IPS-20b (cell line): ENCODE measurements at regions not wholly inside any gene's neighbourhood (a gene's known extent, or its start where the extent isn't known, plus 50 kb on each side); places are given as distances from the start of the nearest gene placed in this dataset.
"Not testable (repeated sequence)": the region's sequence is repeated elsewhere in the genome, so short reads cannot be mapped to it uniquely, and the experiment has no call there.

ENCODE experiments used
- H3K27ac ChIP-seq: one replicate; pipeline ENCODE4 v1.5.1; 2013; ENCODE audit warnings: low read length
- H3K27me3 ChIP-seq: 2 replicates; pipeline ENCODE4 v1.6.1; 2013; ENCODE audit warnings: mild to moderate bottlenecking, low read length, inconsistent platforms; ENCODE audit not compliant: insufficient read depth
- H3K36me3 ChIP-seq: 2 replicates; pipeline ENCODE4 v1.6.1; 2013; ENCODE audit warnings: low read depth, mild to moderate bottlenecking, inconsistent platforms, low read length, moderate library complexity; ENCODE audit not compliant: insufficient read depth
- H3K4me1 ChIP-seq: 2 replicates; pipeline ENCODE4 v1.6.1; 2013; ENCODE audit warnings: mild to moderate bottlenecking, control low read depth, inconsistent platforms, low read length, moderate library complexity; ENCODE audit not compliant: insufficient read depth
- H3K4me3 ChIP-seq: 2 replicates; pipeline ENCODE4 v1.5.1; 2013; ENCODE audit warnings: mild to moderate bottlenecking, low read length, inconsistent platforms
- H3K9ac ChIP-seq: 2 replicates; pipeline ENCODE4 v1.6.1; 2013; ENCODE audit warnings: low read depth, mild to moderate bottlenecking, inconsistent platforms, low read length, moderate library complexity
- H3K9me3 ChIP-seq: 2 replicates; pipeline ENCODE4 v1.6.1; 2013; ENCODE audit warnings: mild to moderate bottlenecking, low read depth, low read length, inconsistent platforms; ENCODE audit not compliant: insufficient read depth

DNA sequence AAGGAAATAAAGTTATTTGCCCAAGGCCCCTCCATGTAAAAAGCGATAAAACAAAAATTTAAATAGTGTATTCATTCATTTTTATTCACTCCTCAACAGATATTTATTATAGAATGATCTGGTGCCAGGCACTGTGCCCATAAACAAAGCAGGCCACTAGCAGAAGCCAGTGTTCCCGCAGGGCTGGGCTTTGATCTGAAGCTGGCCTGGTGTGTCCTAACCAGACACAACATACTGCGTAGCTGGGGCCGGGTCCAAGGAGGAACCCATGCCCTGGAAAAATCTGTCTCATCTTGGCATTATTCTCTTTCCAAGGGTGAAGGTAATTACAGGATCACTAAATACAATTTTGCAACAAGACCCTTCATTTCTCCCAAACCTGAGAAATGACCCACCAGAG is 537.4 kb upstream of the CDH5 start:
- Histone ChIP-seq H3K27ac (no peak overlapping the region), H3K36me3 (no peaks in the 10 kb centered on the region), H3K4me1 (peaks cover 8% of the 10 kb centered on the region; the same call in 1 of the 2 replicates), H3K9me3 (no peaks in the 10 kb centered on the region), H3K27me3 (no peaks in the 10 kb centered on the region), H3K4me3 (no peak overlapping the region), H3K9ac (no peak overlapping the region)

DNA sequence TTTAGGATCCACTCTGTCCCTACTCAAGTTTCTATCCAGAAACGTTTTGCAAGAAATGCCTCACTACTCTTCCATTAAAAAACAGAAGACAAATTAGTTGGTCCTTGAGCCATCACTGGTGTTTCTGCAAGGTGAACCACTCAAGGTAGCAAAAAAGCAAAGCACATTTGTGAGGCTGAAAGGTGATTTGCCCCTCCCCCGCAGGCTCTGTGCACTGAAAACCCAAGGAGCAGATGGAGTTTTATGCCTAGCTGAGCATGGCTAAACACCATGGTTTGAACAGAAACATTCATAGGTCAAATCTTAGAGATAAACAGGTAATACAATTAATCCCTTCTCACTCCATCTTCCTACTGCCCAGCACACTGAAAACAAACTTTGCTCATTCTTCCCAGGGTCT is 538.2 kb upstream of the CDH5 start:
- Histone ChIP-seq H3K36me3 (no peaks in the 10 kb centered on the region), H3K27me3 (no peaks in the 10 kb centered on the region), H3K9me3 (no peaks in the 10 kb centered on the region), H3K27ac (no peak overlapping the region), H3K4me3 (no peak overlapping the region), H3K4me1 (peaks cover 8% of the 10 kb centered on the region; the same call in 1 of the 2 replicates), H3K9ac (no peak overlapping the region)

DNA sequence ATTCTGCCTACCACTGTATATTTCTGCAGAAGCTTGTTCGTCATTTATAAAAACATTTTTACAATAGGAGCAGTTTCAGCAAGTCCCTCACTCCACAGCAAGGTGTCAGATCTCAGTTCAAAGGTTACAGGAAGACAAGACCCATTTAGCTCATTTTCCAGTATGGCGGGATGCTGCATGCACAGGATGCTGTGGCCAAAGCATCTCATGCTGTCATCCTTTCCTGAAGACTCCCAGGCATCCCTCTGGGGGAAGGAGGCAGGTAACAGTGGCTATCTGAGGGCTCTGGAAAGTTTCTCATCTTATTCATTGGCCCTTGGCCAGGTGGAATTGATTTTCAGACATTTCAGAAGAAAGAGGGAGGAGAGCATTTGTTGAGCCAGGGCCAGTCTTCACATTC is 539.3 kb upstream of the CDH5 start:
- Histone ChIP-seq H3K4me3 (no peak overlapping the region), H3K9ac (no peak overlapping the region), H3K4me1 (peaks cover 8% of the 10 kb centered on the region; the same call in 1 of the 2 replicates), H3K27me3 (no peaks in the 10 kb centered on the region), H3K36me3 (no peaks in the 10 kb centered on the region), H3K27ac (no peak overlapping the region), H3K9me3 (no peaks in the 10 kb centered on the region)

DNA sequence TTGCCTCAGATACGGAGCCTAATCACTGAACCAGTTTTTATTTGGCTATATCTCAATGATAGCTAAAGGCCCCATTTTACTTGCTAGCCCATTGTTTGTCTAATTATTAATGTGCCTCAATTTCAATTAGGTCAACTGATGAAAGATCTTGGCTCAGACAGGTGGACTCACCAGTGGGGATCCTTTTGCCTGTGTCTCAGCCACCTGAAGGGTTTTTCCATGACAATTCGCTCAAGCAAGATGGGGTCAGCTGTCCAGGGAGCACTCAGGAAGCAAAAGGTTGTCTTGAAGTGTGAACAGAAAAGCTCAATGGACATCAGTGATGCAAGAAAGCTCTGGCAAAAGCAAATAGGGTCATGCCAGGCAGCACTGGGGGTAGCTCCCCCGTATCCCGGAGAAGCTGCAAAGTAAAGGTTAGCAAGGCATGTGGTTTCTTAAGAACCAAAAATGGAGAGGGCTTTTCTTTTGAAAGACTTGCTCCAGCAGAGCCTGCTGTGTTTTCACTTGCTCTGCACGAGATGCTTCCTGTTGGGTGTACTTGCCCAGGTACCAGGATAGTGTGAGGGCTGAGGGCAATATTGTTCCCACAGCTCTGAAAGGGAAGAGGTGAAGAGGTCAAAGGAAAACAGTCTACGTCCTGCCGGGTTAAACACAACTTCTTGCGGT is 541.2 kb upstream of the CDH5 start:
- no peaks in the 10 kb centered on the region for H3K36me3 ChIP-seq
- no peak overlapping the region for H3K9ac ChIP-seq
- H3K9me3 ChIP-seq, result no peaks in the 10 kb centered on the region; the same call in 1 of the 2 replicates
- H3K4me1 ChIP-seq, result peaks cover 8% of the 10 kb centered on the region; the same call in 1 of the 2 replicates
- no peaks in the 10 kb centered on the region for H3K27me3 ChIP-seq
- no peak overlapping the region for H3K4me3 ChIP-seq
- H3K27ac ChIP-seq, result no peak overlapping the region

- Histone ChIP-seq H3K4me3 (no peak overlapping the region), H3K27me3 (no peaks in the 10 kb centered on the region), H3K27ac (no peak overlapping the region), H3K9ac (no peak overlapping the region), H3K4me1 (peaks cover 14% of the 10 kb centered on the region; the same call in 1 of the 2 replicates), H3K9me3 (no peaks in the 10 kb centered on the region; the same call in 1 of the 2 replicates), H3K36me3 (no peaks in the 10 kb centered on the region)
Observed at GRCh38 chr16:65822148-65822547, 544.3 kb upstream of the CDH5 start.

GRCh38 chr16:65819136-65819898 is 547.2 kb upstream of the CDH5 start:
- no peak overlapping the region for H3K9ac ChIP-seq
- peaks cover 12% of the 10 kb centered on the region; the same call in 1 of the 2 replicates for H3K4me1 ChIP-seq
- no peak overlapping the region for H3K4me3 ChIP-seq
- H3K36me3 ChIP-seq, result no peaks in the 10 kb centered on the region
- no peaks in the 10 kb centered on the region; the same call in 1 of the 2 replicates for H3K9me3 ChIP-seq
- no peaks in the 10 kb centered on the region for H3K27me3 ChIP-seq
- no peak overlapping the region for H3K27ac ChIP-seq

DNA sequence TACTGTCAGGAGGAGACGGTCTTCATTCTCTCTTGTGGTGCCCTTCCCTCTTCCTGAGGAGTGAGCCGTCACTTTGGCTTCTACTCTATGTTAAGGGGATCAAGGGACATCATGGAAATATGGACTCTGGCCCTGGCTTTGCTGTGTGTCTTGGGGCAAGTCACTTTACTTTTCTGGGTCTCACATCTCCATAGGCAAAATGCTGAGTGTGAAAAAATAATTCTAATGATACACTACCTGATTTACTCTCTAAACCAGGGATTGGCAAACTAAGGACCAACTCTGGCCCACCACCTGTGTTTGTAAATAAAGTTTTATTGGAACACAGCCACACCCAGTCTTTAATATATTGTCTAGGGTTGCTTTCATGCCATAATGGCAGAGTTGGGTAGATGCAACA is 548.7 kb upstream of the CDH5 start:
- Histone ChIP-seq H3K27ac (no peak overlapping the region), H3K9ac (no peak overlapping the region), H3K4me1 (peaks cover 12% of the 10 kb centered on the region; the same call in 1 of the 2 replicates), H3K27me3 (no peaks in the 10 kb centered on the region), H3K9me3 (no peaks in the 10 kb centered on the region; the same call in 1 of the 2 replicates), H3K4me3 (peak overlapping the region; percentile 7; the same call in 1 of the 2 replicates), H3K36me3 (no peaks in the 10 kb centered on the region)

GRCh38 chr16:65817066-65817465 is 549.4 kb upstream of the CDH5 start:
- Histone ChIP-seq H3K4me1 (peaks cover 12% of the 10 kb centered on the region; the same call in 1 of the 2 replicates), H3K4me3 (peak overlapping the region; percentile 51; the same call in 1 of the 2 replicates)

DNA sequence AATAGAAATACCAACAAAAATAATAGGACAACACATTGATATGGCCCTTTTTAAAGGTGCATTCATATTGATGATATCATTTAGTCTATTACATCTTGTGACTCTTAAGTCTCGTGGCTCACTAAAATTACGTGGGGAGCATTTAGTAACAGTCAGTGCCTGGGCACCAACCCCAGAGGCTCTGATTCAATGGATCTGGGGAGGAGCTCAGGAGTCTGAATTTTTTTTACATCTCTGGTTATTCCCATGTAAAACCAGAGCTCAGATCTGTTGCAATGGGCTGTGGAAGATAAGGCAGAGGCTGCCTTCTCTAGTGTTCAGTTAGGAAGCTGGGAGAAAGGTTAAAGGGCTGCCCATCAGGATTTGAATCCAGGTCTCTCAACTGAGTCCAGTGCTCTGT is 549.9 kb upstream of the CDH5 start:
- no peak overlapping the region for H3K27ac ChIP-seq
- H3K27me3 ChIP-seq, result no peaks in the 10 kb centered on the region
- H3K9me3 ChIP-seq, result no peaks in the 10 kb centered on the region; the same call in 1 of the 2 replicates
- peaks cover 12% of the 10 kb centered on the region; the same call in 1 of the 2 replicates for H3K4me1 ChIP-seq
- H3K9ac ChIP-seq, result no peak overlapping the region; the same call in 1 of the 2 replicates
- peak overlapping the region; percentile 51; the same call in 1 of the 2 replicates for H3K4me3 ChIP-seq
- H3K36me3 ChIP-seq, result no peaks in the 10 kb centered on the region

More at GRCh38 chr16:65817066-65817465, 549.4 kb upstream of the CDH5 start:
- H3K9me3 ChIP-seq, result no peaks in the 10 kb centered on the region; the same call in 1 of the 2 replicates
- H3K9ac ChIP-seq, result no peak overlapping the region; the same call in 1 of the 2 replicates
- H3K27me3 ChIP-seq, result no peaks in the 10 kb centered on the region
- H3K36me3 ChIP-seq, result no peaks in the 10 kb centered on the region
- no peak overlapping the region for H3K27ac ChIP-seq

GRCh38 chr16:65815707-65816106 is 550.8 kb upstream of the CDH5 start:
- H3K9me3 ChIP-seq, result no peaks in the 10 kb centered on the region
- no peak overlapping the region for H3K9ac ChIP-seq
- no peaks in the 10 kb centered on the region for H3K36me3 ChIP-seq
- no peak overlapping the region for H3K4me3 ChIP-seq
- peaks cover 12% of the 10 kb centered on the region; the same call in 1 of the 2 replicates for H3K4me1 ChIP-seq
- H3K27ac ChIP-seq, result no peak overlapping the region
- no peaks in the 10 kb centered on the region for H3K27me3 ChIP-seq

DNA sequence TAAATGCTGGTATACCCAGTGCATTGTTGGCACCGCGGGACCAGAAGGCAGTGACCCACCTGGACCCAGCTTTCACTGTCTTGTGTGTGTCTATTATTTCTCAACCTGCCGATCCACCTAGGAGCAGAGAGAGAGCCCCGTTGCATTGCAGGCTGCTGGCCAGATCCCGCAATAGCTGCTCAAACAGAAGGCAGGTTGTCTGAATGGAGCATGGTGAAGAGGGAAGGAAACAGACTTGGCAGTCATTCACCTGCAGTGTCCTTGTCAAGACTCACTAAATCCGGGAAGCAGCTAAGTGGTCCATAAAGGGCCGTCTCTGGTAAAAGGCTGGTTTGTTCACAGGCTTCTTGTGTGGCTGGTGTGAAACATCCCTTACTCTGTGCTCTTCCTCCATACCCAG is 552.6 kb upstream of the CDH5 start:
- H3K9me3 ChIP-seq, H3K36me3 ChIP-seq, H3K27me3 ChIP-seq, H3K9ac ChIP-seq, H3K27ac ChIP-seq, H3K4me3 ChIP-seq: not testable (repeated sequence)
- H3K4me1 ChIP-seq, result peaks cover 12% of the 10 kb centered on the region; the same call in 1 of the 2 replicates
